ENCODE measurements at regions not wholly inside any gene's neighbourhood (a gene's known extent, or its start where the extent isn't known, plus 50 kb on each side); places are given as distances from the start of the nearest gene placed in this dataset.

- ATAC-seq (no peak), DNase-seq (no peak)
- Histone ChIP-seq H3K36me3 (ENCODE audit: low read depth) (no peaks in the 10 kb centered on the region), H3K4me3 (no peak overlapping the region), H3K9me3 (no peaks in the 10 kb centered on the region), H3K4me1 (ENCODE audit: low read depth) (no peaks in the 10 kb centered on the region)
- TF ChIP-seq CTCF (IDR thresholded peaks at IDR 0.05): no peak
- intact Hi-C loops (cut with DNase I, micrococcal nuclease): no loop called here
Measured at GRCh38 chr3:135618123-135618522, 347.4 kb upstream of the PPP2R3A start.

GRCh38 chr3:135621184-135621920 lies 344.2 kb upstream of the PPP2R3A start:
- H3K36me3 ChIP-seq (ENCODE audit: low read depth): no peaks in the 10 kb centered on the region
- no peak for TF ChIP-seq CTCF (IDR thresholded peaks at IDR 0.05)
- H3K9me3 ChIP-seq: no peaks in the 10 kb centered on the region
- DNase-seq (no peak), ATAC-seq (no peak)
- intact Hi-C loops (cut with DNase I, micrococcal nuclease): no loop called here
- no peak overlapping the region for H3K4me3 ChIP-seq
- no peaks in the 10 kb centered on the region for H3K4me1 ChIP-seq (ENCODE audit: low read depth)

GRCh38 chr3:135622215-135622614 lies 343.3 kb upstream of the PPP2R3A start:
- intact Hi-C loops (cut with DNase I, micrococcal nuclease): no loop called here
- Histone ChIP-seq H3K4me1 (ENCODE audit: low read depth) (no peaks in the 10 kb centered on the region), H3K4me3 (no peak overlapping the region), H3K36me3 (ENCODE audit: low read depth) (no peaks in the 10 kb centered on the region), H3K9me3 (no peaks in the 10 kb centered on the region)
- DNase-seq (no peak), ATAC-seq (no peak)
- no peak for TF ChIP-seq CTCF (IDR thresholded peaks at IDR 0.05)

- intact Hi-C loops (cut with DNase I, micrococcal nuclease): no loop called here
- Histone ChIP-seq H3K36me3 (ENCODE audit: low read depth) (no peaks in the 10 kb centered on the region), H3K4me1 (ENCODE audit: low read depth) (no peaks in the 10 kb centered on the region), H3K4me3 (no peak overlapping the region), H3K9me3 (no peaks in the 10 kb centered on the region)
- no peak for DNase-seq
- no peak for TF ChIP-seq CTCF (IDR thresholded peaks at IDR 0.05)
- ATAC-seq: no peak
Measured at GRCh38 chr3:135622656-135623055, 342.9 kb upstream of the PPP2R3A start.

- H3K4me3 ChIP-seq: no peak overlapping the region
- ATAC-seq (no peak), DNase-seq (no peak)
- TF ChIP-seq CTCF (IDR thresholded peaks at IDR 0.05): no peak
- no peaks in the 10 kb centered on the region for H3K36me3 ChIP-seq (ENCODE audit: low read depth)
- intact Hi-C loops (cut with DNase I, micrococcal nuclease): no loop called here
- H3K9me3 ChIP-seq: no peaks in the 10 kb centered on the region
- H3K4me1 ChIP-seq (ENCODE audit: low read depth): no peaks in the 10 kb centered on the region
Measured at GRCh38 chr3:135623558-135623957, 342.0 kb upstream of the PPP2R3A start.

GRCh38 chr3:135627057-135627456 lies 338.5 kb upstream of the PPP2R3A start:
- ATAC-seq (no peak), DNase-seq (no peak)
- Histone ChIP-seq H3K9me3 (no peaks in the 10 kb centered on the region), H3K4me3 (no peak overlapping the region), H3K36me3 (ENCODE audit: low read depth) (no peaks in the 10 kb centered on the region), H3K4me1 (ENCODE audit: low read depth) (no peaks in the 10 kb centered on the region)
- TF ChIP-seq CTCF (IDR thresholded peaks at IDR 0.05): no peak
- intact Hi-C loops (cut with DNase I, micrococcal nuclease): no loop called here

Measured in mucosa of descending colon (tissue), 3 donors.